HG03108 (cell line): ENCODE measurements at regions not wholly inside any gene's neighbourhood (a gene's known extent, or its start where the extent isn't known, plus 50 kb on each side); places are given as distances from the start of the nearest gene placed in this dataset.
"Not testable (repeated sequence)": the region's sequence is repeated elsewhere in the genome, so short reads cannot be mapped to it uniquely, and the experiment has no call there.

Experiments
- ATAC-seq: cut with Tn5 transposase; IDR thresholded peaks from one replicate; pipeline ENCODE4 v1.9.1; 2021; ENCODE audit warnings: moderate library complexity; ENCODE audit not compliant: unreplicated experiment

GRCh38 chr5:120298981-120299380, 165.1 kb upstream of the PRR16 start:
- ATAC-seq, result no peak

- ATAC-seq, result no peak
Observed at GRCh38 chr5:120304663-120305062, 159.4 kb upstream of the PRR16 start.

GRCh38 chr5:120306303-120306702, 157.8 kb upstream of the PRR16 start:
- no peak for ATAC-seq

GRCh38 chr5:120314191-120314590, 149.9 kb upstream of the PRR16 start:
- ATAC-seq, result no peak

GRCh38 chr5:120320626-120321025, 143.5 kb upstream of the PRR16 start:
- no peak for ATAC-seq

- no peak for ATAC-seq
Observed at GRCh38 chr5:120326651-120327050, 137.4 kb upstream of the PRR16 start.

GRCh38 chr5:120327180-120327579, 136.9 kb upstream of the PRR16 start:
- ATAC-seq, result no peak

GRCh38 chr5:120329095-120329494, 135.0 kb upstream of the PRR16 start:
- ATAC-seq, result no peak

GRCh38 chr5:120330558-120330957, 133.5 kb upstream of the PRR16 start:
- no peak for ATAC-seq

- ATAC-seq, result no peak
Observed at GRCh38 chr5:120344181-120344580, 119.9 kb upstream of the PRR16 start.

- ATAC-seq, result no peak
Observed at GRCh38 chr5:120345947-120346346, 118.2 kb upstream of the PRR16 start.

GRCh38 chr5:120351071-120351470, 113.0 kb upstream of the PRR16 start:
- ATAC-seq, result not testable (repeated sequence)

- ATAC-seq, result no peak
Observed at GRCh38 chr5:120354126-120354525, 110.0 kb upstream of the PRR16 start.

GRCh38 chr5:120358949-120359348, 105.2 kb upstream of the PRR16 start:
- no peak for ATAC-seq

GRCh38 chr5:120361941-120362340, 102.2 kb upstream of the PRR16 start:
- no peak for ATAC-seq

GRCh38 chr5:120362426-120362825, 101.7 kb upstream of the PRR16 start:
- no peak for ATAC-seq

- no peak for ATAC-seq
Observed at GRCh38 chr5:120365656-120366446, 98.2 kb upstream of the PRR16 start.

GRCh38 chr5:120367896-120368634, 96.0 kb upstream of the PRR16 start:
- no peak for ATAC-seq

GRCh38 chr5:120368923-120369715, 95.0 kb upstream of the PRR16 start:
- no peak for ATAC-seq

- ATAC-seq, result no peak
Observed at GRCh38 chr5:120372899-120373298, 91.2 kb upstream of the PRR16 start.

GRCh38 chr5:120375248-120375647, 88.9 kb upstream of the PRR16 start:
- ATAC-seq, result no peak

GRCh38 chr5:120380644-120381043, 83.5 kb upstream of the PRR16 start:
- ATAC-seq, result no peak
